HG02973 (cell line): ENCODE measurements at regions not wholly inside any gene's neighbourhood (a gene's known extent, or its start where the extent isn't known, plus 50 kb on each side); places are given as distances from the start of the nearest gene placed in this dataset.
"Not testable (repeated sequence)": the region's sequence is repeated elsewhere in the genome, so short reads cannot be mapped to it uniquely, and the experiment has no call there.

Source experiments
- ATAC-seq: cut with Tn5 transposase; IDR thresholded peaks from one replicate; pipeline ENCODE4 v1.9.1; 2021; ENCODE audit warnings: moderate library complexity; ENCODE audit not compliant: unreplicated experiment

GRCh38 chr1:196005426-196005825 lies 602.8 kb downstream of the KCNT2 start:
- no peak for ATAC-seq

GRCh38 chr1:196004388-196004787 lies 603.9 kb downstream of the KCNT2 start:
- ATAC-seq: not testable (repeated sequence)

GRCh38 chr1:196002906-196003305 lies 605.3 kb downstream of the KCNT2 start:
- no peak for ATAC-seq

GRCh38 chr1:196002296-196002695 lies 605.9 kb downstream of the KCNT2 start:
- ATAC-seq: not testable (repeated sequence)

- ATAC-seq: no peak
Observed at GRCh38 chr1:196001188-196001587, 607.1 kb downstream of the KCNT2 start.

- ATAC-seq: no peak
Observed at GRCh38 chr1:195999022-195999421, 609.2 kb downstream of the KCNT2 start.

GRCh38 chr1:195981448-195982139 lies 626.6 kb downstream of the KCNT2 start:
- ATAC-seq: no peak

GRCh38 chr1:195979646-195980045 lies 628.6 kb downstream of the KCNT2 start:
- no peak for ATAC-seq

GRCh38 chr1:195973311-195973904 lies 634.8 kb downstream of the KCNT2 start:
- no peak for ATAC-seq

GRCh38 chr1:195971589-195971988 lies 636.7 kb downstream of the KCNT2 start:
- ATAC-seq: no peak

GRCh38 chr1:195970209-195970608 lies 638.0 kb downstream of the KCNT2 start:
- ATAC-seq: no peak

GRCh38 chr1:195965475-195965874 lies 642.8 kb downstream of the KCNT2 start:
- ATAC-seq: no peak

GRCh38 chr1:195965036-195965435 lies 643.2 kb downstream of the KCNT2 start:
- ATAC-seq: no peak

- ATAC-seq: no peak
Observed at GRCh38 chr1:195964516-195964915, 643.7 kb downstream of the KCNT2 start.

GRCh38 chr1:195962051-195962450 lies 646.2 kb downstream of the KCNT2 start:
- ATAC-seq: no peak

- no peak for ATAC-seq
Observed at GRCh38 chr1:195960580-195960979, 647.7 kb downstream of the KCNT2 start.

- no peak for ATAC-seq
Observed at GRCh38 chr1:195958131-195958530, 650.1 kb downstream of the KCNT2 start.

- ATAC-seq: no peak
Observed at GRCh38 chr1:195956845-195957244, 651.4 kb downstream of the KCNT2 start.

GRCh38 chr1:195954848-195955247 lies 653.4 kb downstream of the KCNT2 start:
- no peak for ATAC-seq

GRCh38 chr1:195951313-195951712 lies 656.9 kb downstream of the KCNT2 start:
- ATAC-seq: no peak

- ATAC-seq: no peak
Observed at GRCh38 chr1:195948123-195948895, 659.9 kb downstream of the KCNT2 start.

- ATAC-seq: no peak
Observed at GRCh38 chr1:195946500-195946899, 661.7 kb downstream of the KCNT2 start.
